ENCODE measurements at regions not wholly inside any gene's neighbourhood (a gene's known extent, or its start where the extent isn't known, plus 50 kb on each side); places are given as distances from the start of the nearest gene placed in this dataset.
"Not testable (repeated sequence)": the region's sequence is repeated elsewhere in the genome, so short reads cannot be mapped to it uniquely, and the experiment has no call there.

DNA sequence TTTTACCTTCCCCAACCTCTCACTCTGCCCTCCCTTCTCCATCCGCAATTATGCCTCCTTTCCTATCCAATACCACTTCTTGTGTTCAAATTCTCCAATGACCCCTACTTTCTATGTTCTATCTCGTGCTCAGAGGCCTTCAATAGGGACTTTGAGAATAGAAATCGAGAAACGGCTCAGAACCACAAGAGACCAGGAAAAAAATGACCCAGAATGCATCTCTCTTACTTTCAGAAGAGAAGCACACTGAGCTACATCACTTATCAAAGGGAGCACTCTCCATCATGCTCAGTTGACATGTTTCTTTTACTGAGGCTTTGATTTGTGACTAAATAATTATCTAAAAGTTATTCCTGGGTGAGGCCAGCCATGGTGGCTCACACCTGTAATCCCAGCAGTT lies 162.4 kb upstream of the PRICKLE2 start:
- DNase-seq = no peak

DNA sequence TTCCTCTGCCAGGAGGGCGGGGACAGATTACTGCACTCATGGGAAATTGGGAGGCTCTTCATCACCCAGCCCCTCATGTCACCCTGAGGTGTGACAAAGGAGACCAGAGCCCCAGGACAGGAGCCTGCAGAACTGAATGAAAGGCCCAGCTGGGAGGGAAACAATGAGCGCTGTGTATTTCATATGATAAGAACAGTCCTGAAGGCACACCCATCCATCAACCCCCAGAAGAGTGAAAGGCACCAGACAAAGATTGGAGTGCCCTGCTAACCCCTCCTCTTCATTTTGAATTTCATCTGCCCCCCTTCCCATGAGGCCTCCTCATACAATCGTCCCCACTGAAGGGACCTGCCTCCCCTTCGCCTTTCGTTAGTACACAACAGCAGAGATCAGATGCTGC lies 160.0 kb upstream of the PRICKLE2 start:
- no peak for DNase-seq

DNA sequence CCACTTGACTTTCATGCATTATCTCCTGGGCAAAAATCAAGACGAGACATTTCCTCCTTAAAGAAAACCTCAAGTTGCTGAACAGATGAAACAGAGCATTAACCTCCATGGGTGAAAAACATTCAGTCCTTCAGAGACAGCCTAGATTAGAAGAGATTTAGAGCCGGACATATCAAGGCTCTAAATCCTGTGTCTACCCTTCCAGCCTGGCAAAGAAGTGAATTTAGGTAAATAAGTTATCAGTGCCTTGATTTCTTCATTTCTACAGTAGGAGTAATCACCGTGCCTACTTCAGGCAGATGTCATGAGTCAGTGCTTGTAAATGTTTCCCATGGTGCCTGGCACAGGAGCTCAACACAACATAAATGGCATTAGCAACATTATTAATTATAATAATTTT lies 159.3 kb upstream of the PRICKLE2 start:
- DNase-seq = no peak

DNA sequence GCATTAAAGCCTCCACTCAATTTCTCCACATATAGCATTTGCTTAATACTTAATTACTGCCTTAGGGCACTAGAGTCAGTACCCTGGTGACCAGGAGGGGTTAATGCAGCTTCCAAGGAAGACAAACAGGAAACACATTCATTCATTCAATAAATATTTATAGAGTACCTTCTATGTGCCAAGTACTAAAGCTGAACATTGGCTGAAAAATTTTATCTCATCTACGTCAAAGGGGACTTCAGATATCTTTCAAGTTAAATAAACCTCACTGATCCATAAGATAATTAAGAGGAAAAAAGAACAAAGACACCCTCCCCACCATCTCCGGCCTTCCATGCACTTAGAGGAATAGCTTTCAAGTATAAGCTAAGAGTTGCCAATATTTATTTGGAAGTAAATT lies 156.9 kb upstream of the PRICKLE2 start:
- DNase-seq = no peak

DNA sequence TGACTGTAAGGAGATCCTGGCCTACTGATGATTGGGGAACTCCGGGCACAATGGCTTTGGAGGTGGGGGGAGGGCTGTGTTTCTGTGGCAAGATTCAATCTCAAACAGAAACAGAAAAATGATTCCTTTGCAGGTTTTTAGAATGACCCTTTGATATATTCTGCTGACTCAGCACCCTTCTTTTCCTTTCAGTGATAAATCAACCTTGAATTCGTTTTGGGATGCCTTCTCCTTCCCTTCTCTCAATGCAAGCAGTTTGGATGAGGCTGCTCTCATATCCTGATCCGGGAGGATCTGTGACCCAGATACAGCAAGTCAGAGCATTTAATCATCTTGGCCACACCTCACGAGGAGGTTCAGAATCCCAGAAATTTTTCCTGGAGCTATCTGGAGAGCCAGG lies 156.1 kb upstream of the PRICKLE2 start:
- DNase-seq = no peak

DNA sequence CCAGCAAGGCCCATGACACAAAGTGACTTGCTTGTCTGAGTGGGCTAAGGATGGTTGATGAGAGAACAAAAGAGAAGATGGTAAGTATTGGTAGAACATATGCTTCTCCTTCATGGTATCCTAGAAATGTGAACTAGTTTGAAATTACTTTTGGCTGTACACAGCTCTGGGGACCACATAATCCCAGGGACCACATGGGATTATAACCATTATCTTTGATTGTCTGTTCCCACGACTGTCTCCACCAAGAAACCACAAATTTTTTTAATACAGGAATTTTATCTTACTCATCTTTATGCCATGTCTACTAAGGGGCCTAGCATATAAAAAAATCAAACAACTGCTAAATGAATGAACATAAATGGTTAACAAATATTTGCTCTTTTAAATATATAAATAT lies 155.3 kb upstream of the PRICKLE2 start:
- DNase-seq = no peak

DNA sequence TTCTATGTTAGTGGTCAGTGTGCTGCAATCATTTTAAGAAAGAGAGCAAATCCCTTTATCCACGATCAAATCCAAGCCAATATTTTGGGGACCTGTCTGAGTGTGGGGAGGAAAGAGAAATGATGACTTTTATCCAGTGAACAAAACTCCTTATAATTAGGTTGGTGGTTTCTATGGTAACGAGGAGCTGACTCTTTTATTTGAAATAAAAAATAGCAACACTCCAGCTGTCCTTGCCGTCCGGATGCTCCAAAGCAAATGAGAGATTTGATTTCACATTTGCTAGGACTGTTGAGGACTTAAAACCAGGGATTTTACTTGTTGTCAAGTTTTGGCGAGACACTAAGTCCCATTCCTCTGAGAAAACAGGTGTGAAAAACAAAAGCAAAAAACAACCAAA lies 154.0 kb upstream of the PRICKLE2 start:
- DNase-seq = no peak

DNA sequence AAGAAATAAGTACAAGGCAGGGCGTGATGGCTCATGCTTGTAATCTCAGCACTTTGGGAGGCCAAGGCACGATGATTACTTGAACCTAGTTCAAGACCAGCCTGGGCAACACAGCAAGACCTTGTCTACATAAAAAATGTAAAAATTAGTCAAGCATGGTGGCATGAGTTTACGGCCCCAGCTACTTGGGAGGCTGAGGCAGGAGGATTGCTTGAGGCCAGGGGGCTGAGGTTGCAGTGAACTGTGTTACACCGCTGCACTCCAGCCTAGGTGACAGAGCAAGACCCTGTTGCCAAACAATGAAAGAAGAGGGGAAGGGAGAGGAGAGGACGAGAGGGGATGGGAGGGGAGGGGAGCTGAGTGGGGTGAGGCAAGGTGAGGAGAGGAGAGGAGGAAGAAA lies 152.7 kb upstream of the PRICKLE2 start:
- DNase-seq = no peak

DNA sequence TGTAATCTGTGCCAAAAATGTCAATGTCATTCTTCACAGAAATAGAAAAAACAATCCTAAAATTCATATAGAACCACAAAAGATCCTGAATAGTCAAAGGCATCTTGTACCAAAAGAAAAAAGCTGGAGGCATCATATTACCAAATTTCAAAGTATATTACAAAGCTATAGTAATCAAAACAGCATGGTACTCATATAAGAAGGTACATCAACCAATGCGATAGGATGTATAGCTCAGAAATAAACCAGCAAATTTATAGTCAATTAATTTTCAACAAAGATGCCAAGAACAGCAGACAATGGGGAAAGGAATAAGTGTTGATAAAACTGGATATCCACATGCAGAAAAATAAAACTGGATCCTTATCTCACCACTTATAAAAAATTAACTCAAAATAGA lies 150.5 kb upstream of the PRICKLE2 start:
- DNase-seq = no peak

DNA sequence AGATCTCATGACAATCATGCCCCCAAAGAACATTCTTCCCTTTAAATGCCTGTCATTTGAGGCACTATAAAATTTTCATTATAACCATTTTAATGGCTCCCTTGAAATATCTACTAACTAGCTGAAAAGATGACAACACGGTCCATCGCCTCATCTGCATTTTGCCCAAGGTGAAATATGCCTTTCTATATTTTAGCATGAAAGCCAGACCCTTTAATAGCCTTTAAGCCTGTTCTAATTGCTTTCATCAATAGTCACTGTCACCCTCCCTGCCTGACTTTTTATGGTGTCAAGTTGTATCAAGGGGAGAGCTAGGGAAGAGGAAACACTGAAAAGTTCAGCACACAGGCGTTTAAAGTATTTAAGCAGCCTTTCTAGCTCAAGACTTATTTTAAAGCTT lies 144.1 kb upstream of the PRICKLE2 start:
- DNase-seq = no peak

DNA sequence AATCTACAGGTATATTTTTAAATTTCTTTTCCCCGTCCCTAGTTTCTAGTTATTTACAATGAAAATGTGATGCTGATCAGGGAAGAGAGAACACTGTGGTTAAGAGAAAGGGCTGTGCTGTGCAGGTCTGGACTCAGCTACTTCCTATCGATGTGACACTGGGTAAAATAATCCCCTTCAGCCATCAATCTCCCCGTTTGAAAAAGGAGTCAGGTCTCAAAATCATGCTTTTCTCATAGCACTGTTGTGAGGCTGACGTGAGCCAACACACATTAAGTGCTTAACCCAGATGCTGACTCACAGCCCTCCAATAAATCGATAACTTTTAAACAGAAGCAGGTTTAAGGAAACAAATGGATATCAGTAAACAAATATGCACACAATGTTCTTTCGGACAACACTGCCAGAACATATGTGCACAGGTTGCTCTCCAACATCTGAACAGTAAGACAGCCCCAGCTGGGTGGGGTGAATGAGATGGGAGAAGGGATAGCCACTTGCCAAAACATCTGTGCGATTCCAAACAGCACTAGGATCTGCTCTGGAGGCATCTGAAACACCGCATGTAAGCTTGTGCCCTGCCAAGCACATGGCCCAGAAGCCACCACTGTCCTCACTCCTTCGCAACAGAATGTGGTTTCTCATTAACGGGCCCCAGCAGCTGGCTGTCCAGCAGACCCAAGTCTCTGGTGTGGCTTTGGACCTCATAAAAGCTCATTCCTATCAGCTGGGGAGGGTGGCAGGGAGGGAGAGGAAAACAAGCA lies 143.2 kb upstream of the PRICKLE2 start:
- DNase-seq = no peak

DNA sequence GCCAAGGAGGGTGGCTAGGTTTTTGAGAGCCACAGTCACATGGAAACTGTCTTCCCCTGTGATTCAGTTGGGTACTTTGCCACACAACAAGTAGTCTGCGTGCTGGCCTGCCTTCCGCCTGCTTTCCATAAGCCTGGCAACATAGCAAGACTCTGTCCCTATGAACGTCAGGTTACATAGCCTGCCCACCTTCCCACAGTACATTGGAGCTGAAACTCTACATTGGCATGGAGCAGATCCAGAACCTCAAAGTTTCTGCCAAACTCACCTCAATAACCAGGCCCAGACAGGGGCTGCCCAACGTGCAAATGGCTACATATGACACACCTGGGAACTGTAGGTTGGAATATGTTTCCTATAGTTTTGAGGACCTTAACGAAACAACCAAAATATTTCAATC lies 140.6 kb upstream of the PRICKLE2 start:
- DNase-seq = no peak

DNA sequence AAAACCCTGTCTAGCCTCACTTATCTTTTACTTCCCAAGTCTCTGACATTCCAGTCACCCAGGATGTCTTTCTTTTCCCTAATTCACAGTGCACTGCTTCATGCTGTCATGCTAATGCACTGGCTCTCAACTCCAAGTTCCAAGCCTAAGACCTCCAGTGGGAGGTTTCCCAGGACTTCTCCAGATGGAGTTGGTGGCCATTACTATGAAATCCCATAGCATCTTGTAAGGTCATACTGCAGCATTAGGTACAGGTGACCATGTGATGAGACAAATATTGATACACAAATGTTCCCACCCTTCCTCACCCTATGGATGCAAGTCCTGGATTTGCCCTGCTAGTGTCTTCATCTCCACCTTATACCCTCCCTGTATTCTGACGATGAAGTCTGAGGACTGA lies 138.6 kb upstream of the PRICKLE2 start:
- no peak for DNase-seq

DNA sequence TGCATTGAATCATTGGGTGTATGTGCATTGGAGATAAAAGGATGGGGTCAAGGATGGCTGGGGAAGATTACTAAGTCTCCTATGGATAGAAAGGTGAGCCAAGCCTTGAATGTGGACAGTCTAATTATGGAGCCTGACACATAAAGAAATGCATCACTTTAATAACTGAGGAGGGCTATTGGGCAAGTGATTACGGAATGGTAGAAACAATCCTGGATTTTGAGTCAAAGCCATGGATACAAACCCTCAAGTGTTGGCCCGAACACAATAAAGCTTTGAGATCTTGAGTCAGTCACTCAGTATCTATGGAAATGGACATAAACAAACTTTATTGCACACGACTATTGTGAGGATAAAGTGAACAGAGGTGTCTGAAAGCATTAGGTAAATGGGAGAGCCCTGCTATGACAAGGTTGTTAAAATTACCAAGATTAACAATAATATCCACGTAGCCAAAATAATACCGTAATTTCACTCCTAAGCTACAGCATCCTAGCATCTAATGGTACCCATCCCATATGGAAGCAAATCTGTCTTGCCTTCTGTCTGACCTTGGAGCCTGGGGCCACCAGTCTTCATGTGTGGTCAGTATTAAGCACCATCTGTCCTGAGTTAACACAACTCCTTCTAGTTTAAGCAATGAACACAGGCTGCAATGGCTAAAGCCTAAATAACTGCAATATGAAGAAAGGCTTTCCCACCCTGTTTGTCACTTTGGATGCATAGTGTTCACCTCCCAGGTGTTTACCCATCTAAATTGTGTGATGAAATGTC lies 136.9 kb upstream of the PRICKLE2 start:
- no peak for DNase-seq

DNA sequence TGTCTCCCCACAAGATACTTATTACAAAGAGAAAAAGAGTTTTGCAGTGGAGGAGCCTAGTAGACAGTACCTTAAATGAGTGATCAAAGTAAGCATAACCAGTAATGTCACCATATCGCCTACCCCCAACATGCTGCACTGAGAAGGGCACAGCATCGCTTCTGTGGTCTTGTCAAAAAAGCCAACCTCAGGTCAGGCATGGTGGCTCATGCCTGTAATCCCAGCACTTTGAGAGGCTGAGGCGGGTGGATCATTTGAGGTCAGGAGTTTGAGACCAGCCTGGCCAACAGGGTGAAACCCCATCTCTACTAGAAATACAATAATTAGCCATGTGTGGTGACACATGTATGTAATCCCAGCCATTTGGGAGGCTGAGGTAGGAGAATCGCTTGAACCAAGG lies 135.8 kb upstream of the PRICKLE2 start:
- not testable (repeated sequence) for DNase-seq

DNA sequence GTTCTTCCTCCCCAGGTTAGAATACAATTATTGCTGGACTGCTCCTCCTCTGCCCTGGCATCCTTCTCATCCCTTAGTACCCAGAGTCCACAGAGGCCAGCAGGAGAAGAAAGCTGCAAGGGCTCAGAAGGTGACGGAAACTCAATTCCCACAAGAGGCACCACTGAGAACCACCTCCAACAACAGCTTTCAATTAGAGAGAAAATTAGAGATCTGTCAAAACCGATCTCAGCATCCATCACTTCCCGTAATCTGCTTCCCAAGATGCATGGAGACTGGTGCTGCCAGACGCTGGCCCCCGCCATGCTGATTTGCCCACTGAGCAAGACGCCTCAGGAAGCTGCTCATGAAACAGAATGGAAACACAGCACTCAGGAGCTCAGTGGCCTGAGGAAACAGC lies 135.0 kb upstream of the PRICKLE2 start:
- DNase-seq = no peak

DNA sequence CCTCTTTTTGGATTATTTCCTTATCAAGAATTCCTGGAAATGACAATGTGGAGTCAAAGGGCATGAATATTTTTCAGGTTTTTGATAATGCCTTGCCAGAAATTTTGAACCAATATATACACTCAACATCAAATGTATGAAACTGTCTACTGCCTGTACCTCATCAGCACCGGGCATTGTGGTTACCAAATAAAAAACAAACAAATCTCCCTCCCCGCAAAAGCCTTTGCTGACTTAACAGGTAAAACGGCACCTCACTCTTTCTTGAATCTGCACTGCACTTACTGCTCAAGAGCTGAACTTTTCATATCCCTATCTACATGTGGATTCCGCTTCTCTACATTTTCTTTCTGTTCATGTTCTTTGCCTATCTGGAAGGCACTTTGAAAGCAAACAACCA lies 134.5 kb upstream of the PRICKLE2 start:
- DNase-seq = no peak

DNA sequence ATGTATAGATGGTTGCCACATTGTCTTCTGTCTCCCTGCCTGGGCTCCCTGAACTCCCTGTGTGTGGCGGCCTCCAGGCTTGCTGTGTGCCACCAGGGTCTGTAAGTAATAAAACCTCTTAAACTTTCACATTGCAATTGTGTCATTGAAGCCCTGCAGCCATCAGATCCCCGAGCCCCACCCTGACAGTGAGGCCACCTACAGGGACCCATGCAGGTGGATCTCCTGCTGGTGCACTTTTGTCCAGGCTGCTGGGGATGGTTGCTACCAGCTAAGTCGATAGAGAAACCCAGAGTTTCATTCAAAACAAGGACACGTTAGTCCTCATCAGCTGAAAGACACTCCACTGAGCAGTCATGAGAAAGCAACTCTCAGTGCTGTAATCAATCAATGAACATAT lies 133.6 kb upstream of the PRICKLE2 start:
- DNase-seq = no peak

DNA sequence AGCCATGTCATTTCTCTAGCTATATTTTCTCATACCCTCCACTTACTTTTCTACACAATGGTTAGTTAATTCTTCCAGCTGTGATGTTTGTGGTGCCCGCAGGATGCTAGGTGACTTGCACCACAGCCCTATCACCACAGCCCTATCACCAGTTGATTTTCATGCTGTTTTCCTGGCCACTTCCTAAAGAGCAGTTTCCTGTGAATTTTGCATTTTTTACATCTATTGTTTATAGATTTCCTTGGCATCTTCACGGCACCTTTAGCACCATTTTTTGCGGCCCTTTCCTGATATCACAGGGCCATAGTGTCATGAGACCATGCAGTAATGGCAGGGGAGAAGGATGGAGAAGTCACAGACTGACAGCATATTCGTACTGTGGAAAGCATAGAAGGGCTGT lies 132.9 kb upstream of the PRICKLE2 start:
- no peak for DNase-seq

DNA sequence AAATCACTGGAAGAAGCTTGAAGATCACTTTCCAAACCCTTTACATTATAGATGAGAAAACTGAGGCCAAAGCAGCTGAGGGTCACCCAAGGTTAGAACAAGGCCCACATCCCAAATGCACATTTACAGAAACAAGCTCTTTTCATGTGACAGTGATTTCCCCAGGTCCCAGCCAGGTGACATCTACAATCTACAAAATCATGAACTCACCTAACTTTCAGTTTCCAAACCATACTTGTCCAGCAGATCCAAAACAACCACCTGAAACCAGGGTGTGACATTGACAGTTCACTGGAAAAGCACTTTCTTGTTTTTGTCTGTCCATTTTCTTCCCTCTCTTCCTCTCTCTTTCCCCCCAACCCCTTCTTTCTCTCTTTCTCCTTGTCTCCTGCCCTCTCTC lies 132.2 kb upstream of the PRICKLE2 start:
- DNase-seq = no peak

DNA sequence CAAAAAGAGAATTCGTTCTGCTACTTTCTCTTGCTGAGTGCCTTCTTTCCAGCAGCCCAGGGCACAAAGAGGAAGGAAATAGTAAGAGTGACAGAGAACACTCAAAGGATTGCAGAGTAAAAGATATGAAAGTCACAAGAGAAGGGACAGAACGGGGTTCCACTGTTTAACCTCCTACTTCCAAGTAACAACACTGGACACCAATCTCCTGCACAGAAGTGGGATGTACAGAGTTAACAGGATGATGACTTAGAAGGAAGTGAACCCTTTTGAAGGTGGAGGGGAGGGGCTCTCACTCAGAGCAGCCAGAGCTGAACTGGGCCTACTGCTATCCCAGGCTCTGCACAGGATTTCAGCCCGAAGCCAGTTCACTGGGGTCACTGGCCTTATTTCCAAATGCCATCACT lies 130.1 kb upstream of the PRICKLE2 start:
- no peak for DNase-seq

DNA sequence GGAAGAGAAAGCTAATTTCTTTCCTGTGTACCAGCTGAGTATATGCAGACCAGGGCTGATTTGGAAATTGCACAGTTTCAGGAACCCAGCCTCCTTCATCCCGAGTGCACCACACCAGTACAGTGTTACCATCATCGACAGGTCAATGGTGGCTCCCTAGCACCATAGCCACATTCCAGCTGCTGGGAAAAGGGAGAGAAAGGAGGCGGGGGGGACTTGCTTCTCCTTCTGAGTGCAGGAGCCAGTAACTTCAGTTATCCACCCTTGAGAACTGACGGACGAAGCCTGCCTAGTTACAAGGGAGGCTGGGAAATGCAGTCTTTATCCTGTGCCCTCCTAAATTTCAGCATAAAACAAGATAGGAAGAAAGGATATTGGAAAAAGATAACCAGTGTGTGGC lies 129.7 kb upstream of the PRICKLE2 start:
- no peak for DNase-seq

DNA sequence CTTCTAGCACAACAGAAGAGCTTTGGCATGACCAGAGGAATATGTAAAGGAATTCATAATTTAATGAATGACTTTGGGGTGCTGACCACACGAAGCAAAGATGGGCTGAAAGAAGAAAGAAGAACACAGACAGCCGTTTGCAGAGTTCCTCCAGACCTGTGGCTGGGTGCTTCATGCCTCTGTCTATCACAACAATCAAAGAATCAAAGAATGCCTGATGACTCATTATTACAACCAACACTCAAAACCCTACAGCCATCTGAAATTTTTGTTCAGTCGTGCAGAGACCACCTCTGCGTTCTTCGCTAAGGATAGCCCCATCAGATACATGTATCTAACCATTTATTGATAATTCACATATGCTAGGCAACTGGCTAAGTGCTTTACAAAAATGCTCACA lies 129.0 kb upstream of the PRICKLE2 start:
- no peak for DNase-seq

DNA sequence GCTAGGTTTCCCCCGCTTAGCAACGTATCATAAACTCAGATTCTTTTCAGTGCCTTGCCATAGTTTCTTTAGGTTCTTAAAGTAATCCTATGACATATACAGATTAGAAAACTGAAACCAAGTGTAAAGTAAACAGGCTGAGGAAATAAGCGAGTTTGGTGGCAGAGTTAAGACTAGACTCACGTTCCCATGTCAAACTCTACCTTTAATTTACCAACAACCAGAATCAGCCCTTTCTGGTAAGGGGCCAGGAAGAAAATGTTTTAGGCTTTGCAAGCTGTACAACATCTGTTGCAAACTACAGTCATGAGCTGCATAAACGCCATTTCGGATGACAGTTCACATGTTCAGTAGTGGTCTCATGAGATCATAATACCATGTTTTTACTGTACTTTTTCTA lies 128.0 kb upstream of the PRICKLE2 start:
- no peak for DNase-seq

DNA sequence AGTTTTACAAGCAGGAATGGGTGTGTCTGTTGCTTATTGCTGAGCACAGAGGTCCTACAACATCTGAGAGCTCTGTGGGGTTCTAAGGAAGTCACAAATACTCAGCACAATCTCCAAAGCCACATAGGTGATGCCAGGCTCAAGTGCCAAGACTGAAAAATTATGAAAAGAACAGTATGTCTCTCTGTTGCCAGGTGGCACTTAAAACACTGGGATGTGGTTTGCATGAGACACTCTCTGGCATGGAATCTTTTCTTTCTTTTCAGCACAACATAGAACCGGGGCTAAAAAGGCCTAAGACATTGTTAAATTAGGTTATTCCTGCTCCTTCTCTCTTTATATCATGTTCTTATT lies 127.3 kb upstream of the PRICKLE2 start:
- no peak for DNase-seq
